IMR-90 (cell line): ENCODE measurements at regions not wholly inside any gene's neighbourhood (a gene's known extent, or its start where the extent isn't known, plus 50 kb on each side); places are given as distances from the start of the nearest gene placed in this dataset.

Experiments used
- ATAC-seq: fragments of 200-7000 bp; cut with Tn5 transposase; 2 replicates; pipeline ENCODE4 v1.9.1; 2020; ENCODE audit warnings: low read depth, mild to moderate bottlenecking, moderate library complexity
- BruUV-seq: library from RNA; stranded (reverse); fragments of 400-500 nt; replicated peaks from 2 replicates; lab custom pipeline; 2021; lab: Mats Ljungman, UMichigan
- CTCF ChIA-PET: fragments of 300-600 bp; formaldehyde crosslinking; extraction: SDS; loops from one replicate; lab custom pipeline; 2021; ENCODE audit warnings: antibody characterized with exemption; lab: Yijun Ruan, JAX
- POLR2A ChIA-PET: fragments of 300-600 bp; sonication (Branson Sonifier 250); formaldehyde crosslinking; loops from one replicate; lab custom pipeline; 2022; ENCODE audit warnings: antibody characterized with exemption; ENCODE audit not compliant: unreplicated experiment; lab: Charles Lee
- DNase-seq: peaks from one replicate; pipeline ENCODE4 v3.0.0; 2013
- H2AFZ ChIP-seq: replicated peaks from 2 replicates; pipeline ENCODE3; 2013; ENCODE audit warnings: low read length, mild to moderate bottlenecking; ENCODE audit not compliant: poor library complexity
- H2AK5ac ChIP-seq: 2 replicates; pipeline ENCODE4 v1.6.1; 2013; ENCODE audit warnings: low read depth, low read length, inconsistent platforms
- H2AK9ac ChIP-seq: replicated peaks from 2 replicates; pipeline ENCODE3; 2013; ENCODE audit warnings: mild to moderate bottlenecking, low read depth, low read length, moderate library complexity; ENCODE audit not compliant: poor library complexity
- H2BK120ac ChIP-seq: 2 replicates; pipeline ENCODE4 v1.6.1; 2013; ENCODE audit warnings: low read depth, low read length, inconsistent platforms
- H2BK15ac ChIP-seq: 3 replicates; pipeline ENCODE4 v1.6.1; 2013; ENCODE audit warnings: low read depth, low read length, inconsistent platforms
- H2BK20ac ChIP-seq: 2 replicates; pipeline ENCODE4 v1.6.1; 2013; ENCODE audit warnings: low read depth, mild to moderate bottlenecking, inconsistent platforms, low read length, moderate library complexity
- H2BK5ac ChIP-seq: 2 replicates; pipeline ENCODE4 v1.6.1; 2013; ENCODE audit warnings: mild to moderate bottlenecking, low read depth, low read length, inconsistent platforms; ENCODE audit not compliant: poor library complexity, severe bottlenecking
- H3K14ac ChIP-seq: replicated peaks from 2 replicates; pipeline ENCODE4 v1.6.1; 2013; ENCODE audit warnings: low read depth, low read length, inconsistent platforms
- H3K18ac ChIP-seq: 2 replicates; pipeline ENCODE4 v1.6.1; 2013; ENCODE audit warnings: low read depth, low read length, control low read depth
- H3K23ac ChIP-seq: 2 replicates; pipeline ENCODE4 v1.6.1; 2013; ENCODE audit warnings: low read depth, low read length, inconsistent platforms
- H3K27ac ChIP-seq: 2 replicates; pipeline ENCODE4 v1.5.1; 2013; ENCODE audit warnings: mild to moderate bottlenecking, control low read depth, low read length; ENCODE audit not compliant: insufficient read depth
- H3K27me3 ChIP-seq: 2 replicates; pipeline ENCODE4 v1.6.1; 2013; ENCODE audit warnings: low read length; ENCODE audit not compliant: control insufficient read depth, insufficient read depth
- H3K36me3 ChIP-seq: 2 replicates; pipeline ENCODE4 v1.6.1; 2013; ENCODE audit warnings: low read length, mixed read lengths; ENCODE audit not compliant: control insufficient read depth, insufficient read depth
- H3K4ac ChIP-seq: 2 replicates; pipeline ENCODE4 v1.6.1; 2013; ENCODE audit warnings: low read depth, low read length, inconsistent platforms
- H3K4me1 ChIP-seq: 2 replicates; pipeline ENCODE4 v1.6.1; 2013; ENCODE audit warnings: low read length, mixed read lengths; ENCODE audit not compliant: control insufficient read depth, insufficient read depth
- H3K4me2 ChIP-seq: 2 replicates; pipeline ENCODE4 v1.6.1; 2013; ENCODE audit warnings: low read depth, mild to moderate bottlenecking, control low read depth, low read length, moderate library complexity
- H3K4me3 ChIP-seq: 2 replicates; pipeline ENCODE4 v1.5.1; 2013; ENCODE audit warnings: low read depth, mild to moderate bottlenecking, control low read depth, low read length, moderate library complexity; ENCODE audit not compliant: insufficient read depth
- H3K56ac ChIP-seq: 2 replicates; pipeline ENCODE4 v1.6.1; 2013; ENCODE audit warnings: low read length, inconsistent platforms; ENCODE audit not compliant: insufficient read depth; ENCODE audit errors: extremely low read depth
- H3K79me1 ChIP-seq, 2 experiments: 2 replicates each; pipeline ENCODE4 v1.6.1; 2013; ENCODE audit warnings: low read length in 2 of 2, inconsistent platforms in 1 of 2, low read depth in 1 of 2
- H3K9ac ChIP-seq: 2 replicates; pipeline ENCODE4 v1.6.1; 2013; ENCODE audit warnings: low read depth, low read length, control low read depth
- H3K9me1 ChIP-seq: 2 replicates; pipeline ENCODE4 v1.6.1; 2013; ENCODE audit warnings: low read length, inconsistent platforms; ENCODE audit not compliant: insufficient read depth
- H3K9me3 ChIP-seq: 2 replicates; pipeline ENCODE4 v1.6.1; 2013; ENCODE audit warnings: low read length; ENCODE audit not compliant: control insufficient read depth, insufficient read depth
- H4K20me1 ChIP-seq: 2 replicates; pipeline ENCODE4 v1.6.1; 2013; ENCODE audit warnings: low read length, inconsistent platforms; ENCODE audit not compliant: insufficient read depth
- H4K5ac ChIP-seq: 2 replicates; pipeline ENCODE4 v1.6.1; 2013; ENCODE audit warnings: mild to moderate bottlenecking, low read depth, low read length, control low read depth
- H4K8ac ChIP-seq, 2 experiments: 2 replicates each; pipeline ENCODE4 v1.6.1; 2013; ENCODE audit warnings: low read depth in 2 of 2, low read length in 2 of 2, control low read depth in 1 of 2, inconsistent platforms in 1 of 2
- H4K91ac ChIP-seq: 2 replicates; pipeline ENCODE4 v1.6.1; 2013; ENCODE audit warnings: low read depth, low read length, inconsistent platforms; ENCODE audit not compliant: insufficient read depth
- BHLHE40 ChIP-seq: fragments of 150-350 bp; IDR thresholded peaks from 2 replicates; pipeline ENCODE4 v1.6.1; 2016; ENCODE audit warnings: mild to moderate bottlenecking, low read depth, low read length
- CEBPB ChIP-seq: IDR thresholded peaks from 2 replicates; pipeline ENCODE4 v1.6.1; 2012; ENCODE audit warnings: low read depth, low read length, improper control_type of control experiment
- FOS ChIP-seq: fragments of 150-350 bp; IDR thresholded peaks from 2 replicates; pipeline ENCODE4 v1.6.1; 2016; ENCODE audit warnings: low read depth, low read length
- MXI1 ChIP-seq: IDR thresholded peaks from 2 replicates; pipeline ENCODE4 v1.6.1; 2012; ENCODE audit warnings: low read depth, mild to moderate bottlenecking, low read length, moderate library complexity, borderline replicate concordance
- POLR2A ChIP-seq: IDR thresholded peaks from 2 replicates; pipeline ENCODE4 v1.6.1; 2012; ENCODE audit warnings: mild to moderate bottlenecking, low read depth, low read length
- RCOR1 ChIP-seq: IDR thresholded peaks from 2 replicates; pipeline ENCODE4 v1.6.1; 2012; ENCODE audit warnings: mild to moderate bottlenecking, low read length, improper control_type of control experiment; ENCODE audit not compliant: insufficient replicate concordance
- SMC3 ChIP-seq: fragments of 150-350 bp; IDR thresholded peaks from 2 replicates; pipeline ENCODE4 v1.6.1; 2016; ENCODE audit warnings: low read depth, mild to moderate bottlenecking, antibody characterized with exemption, low read length, moderate library complexity
- WGBS, 2 experiments: methylation state at CpG; one replicate each; pipeline versions ENCODE4 v1.1.5 to v1.1.7; 2013; ENCODE audit warnings: missing lambda C conversion rate in 2 of 2; ENCODE audit not compliant: insufficient read length in 1 of 2; ENCODE audit errors: extremely low coverage in 2 of 2; 5-methylcytosine and 5-hydroxymethylcytosine counted together
- dilution Hi-C: fragments of 300-500 bp; cut with HindIII; formaldehyde crosslinking; loops from one replicate; pipeline ENCODE4 v1.14.3; 2018; ENCODE audit warnings: low sequenced_read_pairs; ENCODE audit not compliant: unreplicated experiment
- in situ Hi-C: fragments of 300-500 bp; cut with MboI; formaldehyde crosslinking; loops from 3 replicates; pipeline ENCODE4 v1.14.3; 2019; ENCODE audit warnings: low sequenced_read_pairs, inconsistent platforms, mixed read lengths
- intact Hi-C: fragments of 100-400 bp; cut with micrococcal nuclease; formaldehyde crosslinking; loops from 2 replicates; pipeline ENCODE4 v1.10.0; 2022

DNA sequence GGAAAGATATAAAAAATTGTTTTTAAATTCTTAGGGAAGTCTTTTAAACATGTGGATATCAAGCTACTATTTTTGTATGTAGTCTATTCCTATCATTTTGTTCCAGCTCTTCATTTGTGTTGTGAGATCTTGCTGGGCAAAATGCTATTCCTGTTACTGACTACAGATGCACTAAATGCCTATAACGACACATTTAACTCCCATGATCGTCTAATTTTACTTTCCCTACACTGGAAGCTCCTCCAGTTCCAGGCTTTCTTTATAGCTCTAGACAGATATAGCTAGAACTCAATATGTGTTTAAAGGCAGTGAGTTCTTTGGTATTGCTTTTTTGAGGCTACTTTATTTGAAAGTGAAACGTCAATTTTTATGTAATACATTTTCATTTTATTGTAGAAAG lies 971.5 kb upstream of the CITED2 start:
- dilution Hi-C loops (no loop called here), intact Hi-C loops (no loop called here), in situ Hi-C loops (no loop called here)
- Histone ChIP-seq H3K4me2 (peak overlapping the region; percentile 23; the same call in 1 of the 2 replicates), H3K27ac (peak overlapping the region; percentile 57; the same call in 1 of the 2 replicates), H3K4me3 (no peak overlapping the region), H3K9me3 (peaks cover 2% of the 10 kb centered on the region), H2BK15ac (peak overlapping the region; percentile 93; the same call in 2 of the 3 replicates), H2AFZ (no peak overlapping the region), H3K23ac (peak overlapping the region; percentile 62; the same call in 1 of the 2 replicates), H3K4ac (peak overlapping the region; percentile 83), H3K56ac (peak overlapping the region; percentile 62; the same call in 1 of the 2 replicates), H4K91ac (peak overlapping the region; percentile 82), H3K9me1 (no peaks in the 10 kb centered on the region), H2AK5ac (peak overlapping the region; percentile 83), H3K9ac (no peak overlapping the region), H2BK120ac (peak overlapping the region; percentile 93), H4K8ac (peak overlapping the region; percentile 79 to 92), H4K5ac (peak overlapping the region; percentile 78; the same call in 1 of the 2 replicates), H3K79me1 (no peaks in the 10 kb centered on the region), H4K20me1 (no peaks in the 10 kb centered on the region), H3K14ac (peak overlapping the region; percentile 82), H2AK9ac (no peak overlapping the region), H2BK20ac (peak overlapping the region; percentile 96; the same call in 1 of the 2 replicates), H3K18ac (peak overlapping the region; percentile 97), H2BK5ac (peak overlapping the region; percentile 97), H3K27me3 (no peaks in the 10 kb centered on the region), H3K36me3 (no peaks in the 10 kb centered on the region), H3K4me1 (peaks cover 6% of the 10 kb centered on the region)
- no TSS peak for BruUV-seq
- ChIA-PET CTCF (interaction anchor here (0.7 to 1.3 kb wide), 2 partner anchors 34 to 192 kb away, joined by 3 read pairs; no protein-coding TSS in a partner anchor), POLR2A (no interaction called here)
- no peak for TF ChIP-seq POLR2A
- TF ChIP-seq RCOR1 = no peak
- no peak for TF ChIP-seq CEBPB
- TF ChIP-seq BHLHE40 = no peak
- no peak for TF ChIP-seq MXI1
- TF ChIP-seq SMC3 = no peak
- TF ChIP-seq FOS = no peak
- no CpG with 5 or more reads among the region's 3 CpGs for WGBS, 2 experiments
- no peak for DNase-seq
- ATAC-seq = no peak
